HG03066 (cell line): ENCODE measurements at regions not wholly inside any gene's neighbourhood (a gene's known extent, or its start where the extent isn't known, plus 50 kb on each side); places are given as distances from the start of the nearest gene placed in this dataset.
"Not testable (repeated sequence)": the region's sequence is repeated elsewhere in the genome, so short reads cannot be mapped to it uniquely, and the experiment has no call there.

Source experiments
- ATAC-seq: cut with Tn5 transposase; IDR thresholded peaks from one replicate; pipeline ENCODE4 v1.9.1; 2021; ENCODE audit warnings: low read depth; ENCODE audit not compliant: unreplicated experiment

DNA sequence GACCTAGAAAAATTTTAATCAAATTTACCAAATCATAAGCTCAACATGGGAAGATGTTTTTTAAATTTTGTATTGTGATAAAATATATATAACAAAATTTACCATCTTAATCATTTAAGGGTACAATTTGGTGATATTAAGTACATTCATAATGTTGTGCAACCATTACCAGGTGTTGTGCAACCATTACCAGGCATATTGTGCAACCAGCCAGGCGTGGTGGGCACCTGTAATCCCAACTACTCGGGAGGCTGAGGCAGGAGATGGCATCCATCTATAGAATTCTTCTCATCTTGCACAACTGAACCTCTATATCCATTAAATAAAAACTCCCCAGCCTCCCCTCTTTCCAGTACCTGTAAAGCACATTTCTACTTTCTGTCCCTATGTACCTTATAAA lies 124.5 kb upstream of the SLC13A1 start:
- ATAC-seq = no peak

DNA sequence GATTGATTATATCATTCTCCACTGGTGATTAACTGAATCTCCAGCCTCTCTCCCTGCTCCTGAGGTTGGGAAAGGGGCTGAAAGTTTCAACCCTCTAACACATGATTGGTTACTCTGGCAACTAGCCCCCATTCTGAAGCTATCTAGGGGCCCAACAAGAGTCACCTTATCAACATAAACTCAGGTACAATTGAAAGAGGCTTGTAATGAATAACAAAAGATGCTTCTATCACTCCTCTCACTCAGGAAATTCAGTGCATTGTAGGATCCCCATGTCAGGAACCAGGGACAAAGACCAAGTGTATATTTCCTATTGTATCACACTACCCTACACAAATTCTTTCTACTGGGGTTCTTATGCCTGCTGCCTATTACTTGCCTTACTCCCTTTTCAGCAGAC lies 123.9 kb upstream of the SLC13A1 start:
- ATAC-seq = no peak

DNA sequence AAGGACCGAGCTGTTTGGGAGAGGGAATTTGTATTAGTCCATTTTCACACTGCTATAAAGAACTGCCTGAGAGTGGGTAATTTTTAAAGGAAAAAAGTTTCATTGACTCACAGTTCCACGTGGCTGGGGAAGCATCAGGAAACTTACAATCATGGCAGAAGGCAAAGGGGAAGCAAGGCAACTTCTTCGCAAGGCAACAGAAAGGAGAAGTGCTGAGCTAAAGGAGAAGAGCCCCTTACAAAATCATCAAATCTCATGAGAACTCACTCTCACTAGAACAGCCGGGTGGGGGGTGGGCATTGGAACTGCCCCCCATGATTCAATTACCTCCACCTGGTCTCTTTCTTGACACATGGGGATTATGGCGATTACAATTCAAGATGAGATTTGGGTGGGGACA lies 121.8 kb upstream of the SLC13A1 start:
- not testable (repeated sequence) for ATAC-seq

DNA sequence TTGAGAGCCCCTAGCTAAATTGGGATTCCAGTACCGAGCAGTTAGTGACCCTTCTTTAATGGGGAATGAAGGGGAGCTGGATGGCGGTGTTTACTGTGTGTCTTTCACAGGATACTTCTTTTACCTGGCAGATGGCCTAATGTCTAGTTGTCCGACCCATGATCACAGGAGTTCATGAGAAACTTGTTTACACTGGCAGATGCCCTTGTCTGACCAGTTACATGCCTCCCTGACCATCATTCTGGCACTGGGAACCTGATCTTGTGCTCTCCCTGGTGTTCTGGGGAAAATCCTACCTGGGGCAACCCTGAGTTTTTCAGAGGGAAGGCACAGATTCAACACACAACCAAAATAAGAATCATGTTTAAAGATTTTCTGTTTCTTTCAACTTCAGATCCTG lies 120.1 kb upstream of the SLC13A1 start:
- ATAC-seq = no peak

DNA sequence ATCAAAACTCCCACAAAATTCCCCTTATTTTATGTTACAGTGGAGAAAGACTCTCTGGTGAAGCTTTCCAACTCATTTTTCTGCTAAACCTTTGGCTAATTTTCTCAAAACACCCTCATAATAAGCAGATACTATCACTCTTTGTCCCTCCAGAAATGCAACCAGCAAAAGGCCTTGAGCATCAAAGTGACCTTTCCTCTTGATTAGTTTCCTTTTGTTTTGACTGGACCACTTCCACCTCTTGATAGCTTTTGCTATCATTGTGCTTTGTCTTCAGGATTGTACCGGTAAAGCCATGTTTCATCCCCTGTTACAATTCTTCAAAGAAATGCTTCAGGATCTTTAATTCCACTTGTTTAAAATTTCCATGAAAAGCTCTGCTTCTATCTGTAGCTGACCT lies 115.1 kb upstream of the SLC13A1 start:
- no peak for ATAC-seq

DNA sequence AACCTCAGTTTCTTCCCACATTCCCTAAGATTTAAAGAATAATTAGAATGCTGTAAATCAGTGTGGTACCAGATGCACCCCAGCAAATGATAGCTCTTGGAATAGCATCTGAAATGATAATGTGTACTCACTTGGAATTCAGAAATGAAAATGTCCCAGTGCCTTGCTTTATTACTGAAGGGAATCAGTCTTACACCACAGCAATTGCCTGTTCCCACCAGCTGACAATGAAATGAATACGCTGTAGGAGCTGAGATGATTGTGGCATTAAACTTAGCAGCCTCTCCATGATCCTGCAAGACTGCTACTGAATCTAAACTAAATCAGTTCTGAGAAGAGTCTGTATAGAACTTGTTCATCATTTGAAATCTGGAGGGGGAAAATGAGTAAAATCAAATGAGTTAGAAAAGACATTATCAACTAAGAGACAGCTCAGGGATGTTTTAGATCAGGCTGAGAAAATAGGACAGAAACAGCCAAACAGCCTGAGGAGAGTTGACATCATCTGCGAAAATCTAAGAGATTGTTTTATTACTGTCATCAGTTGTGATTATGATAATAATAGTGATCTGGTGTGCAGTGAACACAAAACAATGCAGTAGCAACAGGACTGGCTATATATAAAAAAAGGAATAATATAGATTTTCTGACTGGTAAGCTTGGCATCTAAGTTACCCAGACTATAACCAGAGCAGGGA lies 108.6 kb upstream of the SLC13A1 start:
- no peak for ATAC-seq

DNA sequence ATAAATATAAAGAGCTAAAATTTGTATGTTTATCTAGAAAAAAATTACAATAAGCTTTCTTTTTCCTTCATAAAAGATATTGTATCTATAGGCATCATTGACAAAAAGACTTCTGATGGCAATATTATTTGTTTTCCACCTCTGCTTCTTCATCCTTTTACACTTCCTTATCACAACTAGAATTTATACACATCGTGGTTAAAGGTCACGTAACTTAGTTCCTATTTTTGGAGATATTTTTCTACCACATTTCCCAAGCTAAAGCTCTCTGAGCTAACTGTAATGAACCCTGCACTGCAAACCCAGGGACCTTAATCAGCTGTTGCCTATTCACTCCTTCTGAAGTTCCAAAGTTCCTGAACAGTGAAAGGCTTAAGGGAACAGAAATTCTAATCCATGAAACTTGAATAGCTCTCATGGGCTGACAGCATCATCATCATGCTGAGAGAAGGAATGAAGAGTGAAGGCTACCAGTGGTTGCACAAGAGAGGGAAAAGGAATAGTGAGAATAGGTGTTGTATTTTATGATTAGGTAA lies 106.1 kb upstream of the SLC13A1 start:
- no peak for ATAC-seq

DNA sequence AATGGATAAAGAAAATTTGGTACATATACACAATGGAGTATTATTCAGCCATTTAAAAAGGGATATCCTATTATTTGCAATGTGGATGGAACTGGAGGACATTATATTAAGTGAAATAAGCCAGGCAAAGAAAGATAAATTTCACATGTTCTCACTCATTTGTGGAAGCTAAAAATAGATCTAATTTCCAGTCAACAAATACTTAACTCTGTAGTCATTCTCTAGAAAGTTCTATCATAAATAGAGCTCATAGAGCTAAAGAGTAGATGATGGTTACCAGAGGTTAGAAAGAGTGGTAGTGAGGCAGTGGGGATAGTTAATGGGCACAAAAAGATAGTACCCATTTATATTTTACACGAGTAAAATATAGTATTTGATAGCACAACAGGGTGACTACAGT lies 104.2 kb upstream of the SLC13A1 start:
- no peak for ATAC-seq

DNA sequence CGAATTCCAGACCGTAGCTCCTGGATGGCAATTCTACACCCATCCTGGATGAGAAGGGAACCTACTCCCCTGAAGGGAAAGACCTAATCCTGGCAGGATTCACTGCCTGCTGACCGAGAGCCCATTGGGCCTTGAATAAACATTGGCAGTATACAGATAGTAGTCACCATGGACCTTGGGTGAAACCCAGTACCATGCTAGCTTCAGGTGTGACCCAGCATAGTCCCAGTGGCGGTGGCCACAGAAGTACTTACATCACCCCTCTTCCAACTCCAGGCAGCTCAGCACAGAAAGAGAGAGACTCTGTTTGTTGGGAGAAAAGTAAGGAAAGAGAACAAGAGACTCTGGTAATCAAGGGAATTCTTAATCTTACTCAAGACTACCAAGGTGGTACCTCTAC lies 97.2 kb upstream of the SLC13A1 start:
- no peak for ATAC-seq

DNA sequence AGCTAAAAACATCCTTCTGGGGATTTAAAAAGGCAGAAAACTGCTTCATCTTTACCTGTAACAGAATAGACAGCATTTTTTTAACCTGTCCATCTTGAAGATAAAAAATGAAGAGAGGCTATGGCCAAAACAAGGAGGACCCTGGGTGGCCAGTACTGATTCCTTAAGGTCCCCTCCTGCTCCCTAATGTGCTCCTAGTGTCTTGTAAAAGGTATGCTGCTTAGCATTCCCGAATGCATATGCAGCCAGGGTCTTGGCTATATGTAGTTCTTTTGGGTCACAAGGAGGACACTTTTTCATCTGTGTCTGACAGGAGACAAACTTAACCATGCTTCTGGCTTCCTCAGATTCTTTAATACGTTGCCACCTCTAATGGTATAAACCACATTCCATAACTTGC lies 93.9 kb upstream of the SLC13A1 start:
- ATAC-seq = no peak

DNA sequence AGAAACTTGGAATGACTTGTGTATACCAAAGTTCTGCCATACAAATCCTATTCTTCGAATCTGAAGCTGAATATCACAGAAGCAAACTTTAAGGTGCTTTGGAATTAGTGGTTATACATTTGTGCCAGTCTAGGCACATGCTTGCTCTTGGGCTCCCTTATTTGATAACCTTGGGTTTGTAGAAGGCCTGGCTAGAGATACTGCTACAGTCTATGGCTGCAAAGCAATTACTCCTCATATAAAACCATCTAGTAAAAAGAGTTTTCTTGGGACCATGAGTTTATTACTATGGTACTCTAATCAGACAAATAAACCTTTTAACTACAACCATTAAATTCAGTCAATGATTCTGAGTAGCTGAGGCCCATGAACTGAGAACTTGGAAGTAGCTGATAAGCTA lies 92.5 kb upstream of the SLC13A1 start:
- ATAC-seq = no peak

DNA sequence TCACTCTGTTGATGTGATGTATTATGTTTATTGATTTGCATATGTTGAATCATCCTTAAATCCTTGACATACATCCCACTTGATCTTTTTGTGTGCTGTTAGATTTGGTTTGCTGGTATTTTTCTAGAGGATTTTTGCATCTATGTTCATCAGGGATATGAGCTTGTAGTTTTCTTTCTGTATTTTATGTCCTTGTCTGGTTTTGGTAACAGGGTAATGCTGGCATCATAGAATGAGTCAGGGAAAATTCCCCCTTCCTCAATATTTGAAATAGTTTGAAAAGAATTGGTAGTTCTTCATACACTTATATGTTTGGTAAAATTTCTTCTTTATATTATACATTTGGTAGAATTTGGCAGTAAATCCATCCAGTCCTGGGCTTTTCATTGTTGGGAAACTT lies 89.4 kb upstream of the SLC13A1 start:
- ATAC-seq = no peak

DNA sequence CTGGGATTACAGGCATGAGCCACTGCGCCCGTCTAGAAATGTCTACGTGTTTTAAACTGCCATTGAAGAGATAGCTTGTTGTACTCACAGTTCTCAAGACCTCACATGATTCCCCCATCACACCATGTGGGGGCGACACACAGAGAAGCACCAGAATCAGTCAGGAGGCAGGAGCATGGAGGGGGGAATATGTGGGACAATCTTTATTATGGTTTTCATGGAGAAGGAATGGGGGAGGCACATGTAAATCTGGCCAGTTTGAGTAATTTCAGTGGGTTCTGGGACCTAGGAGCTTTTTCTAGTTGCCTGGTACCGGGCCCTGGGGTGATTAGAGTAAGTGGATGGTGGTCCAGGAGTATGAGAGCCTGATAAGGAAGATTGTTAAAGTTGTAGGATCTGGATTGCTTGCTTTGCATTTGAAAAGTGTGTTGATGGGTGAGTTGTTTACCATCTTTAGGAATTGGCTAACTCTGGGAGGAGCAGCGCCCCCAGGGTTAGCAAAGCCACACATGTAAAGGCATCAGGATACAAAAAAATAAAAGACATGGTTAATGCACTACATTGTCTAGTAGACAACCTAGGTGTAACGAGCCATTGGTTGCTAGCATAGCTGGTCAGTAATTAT lies 85.4 kb upstream of the SLC13A1 start:
- ATAC-seq = no peak

DNA sequence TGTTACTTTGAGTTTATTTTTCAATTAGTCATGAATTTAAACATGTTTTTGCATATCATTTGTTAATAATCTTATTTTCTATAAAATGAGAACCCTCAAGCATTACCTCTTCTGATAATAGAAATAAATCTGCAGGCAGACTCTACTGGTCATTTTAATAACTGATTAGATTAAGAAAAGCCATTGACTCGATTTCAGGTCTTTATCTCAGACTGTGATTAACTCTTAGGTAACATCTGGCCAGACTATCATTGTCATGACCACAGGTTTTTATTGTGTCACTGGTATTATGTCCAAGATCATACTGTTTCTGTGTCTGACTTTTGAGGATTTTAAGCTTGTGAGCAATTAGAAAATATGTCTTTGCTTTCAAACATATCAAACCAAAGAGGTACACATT lies 83.6 kb upstream of the SLC13A1 start:
- ATAC-seq = no peak

DNA sequence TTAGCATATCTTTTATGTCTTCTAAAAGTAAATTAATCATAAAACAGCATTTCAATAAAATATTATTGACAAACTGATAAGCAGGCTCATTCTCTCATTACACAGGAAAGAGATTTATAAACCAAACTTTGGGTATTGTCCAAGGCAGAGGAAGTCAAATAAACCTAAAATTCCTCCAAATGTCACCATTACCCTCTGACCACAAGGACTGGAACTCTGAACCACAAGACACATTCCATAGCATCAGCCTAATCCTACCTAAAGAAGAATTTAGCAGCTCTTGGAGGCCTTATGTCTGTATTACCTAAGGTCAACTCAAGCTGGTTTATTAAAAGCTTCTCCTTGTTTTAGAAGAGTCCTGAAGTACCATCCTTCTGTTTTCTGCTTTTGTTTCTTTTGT lies 82.4 kb upstream of the SLC13A1 start:
- no peak for ATAC-seq

DNA sequence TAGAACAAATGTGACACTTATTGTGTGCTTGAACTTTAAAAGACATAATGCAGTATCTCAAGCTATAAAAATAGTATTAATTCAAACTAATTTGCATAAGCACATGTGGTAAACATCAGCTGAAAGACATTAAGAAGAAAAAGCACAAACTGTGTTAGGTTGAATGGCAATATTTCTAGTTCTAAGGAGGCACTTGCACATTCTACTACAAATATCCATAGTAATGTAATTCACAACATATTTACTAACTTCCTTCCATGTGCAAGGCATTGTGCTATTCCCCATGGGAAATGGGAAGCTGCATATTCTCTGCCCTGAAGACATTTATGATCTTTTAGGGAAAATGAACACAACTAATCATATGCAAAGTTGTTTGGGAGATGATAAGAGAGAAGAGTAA lies 80.2 kb upstream of the SLC13A1 start:
- no peak for ATAC-seq

DNA sequence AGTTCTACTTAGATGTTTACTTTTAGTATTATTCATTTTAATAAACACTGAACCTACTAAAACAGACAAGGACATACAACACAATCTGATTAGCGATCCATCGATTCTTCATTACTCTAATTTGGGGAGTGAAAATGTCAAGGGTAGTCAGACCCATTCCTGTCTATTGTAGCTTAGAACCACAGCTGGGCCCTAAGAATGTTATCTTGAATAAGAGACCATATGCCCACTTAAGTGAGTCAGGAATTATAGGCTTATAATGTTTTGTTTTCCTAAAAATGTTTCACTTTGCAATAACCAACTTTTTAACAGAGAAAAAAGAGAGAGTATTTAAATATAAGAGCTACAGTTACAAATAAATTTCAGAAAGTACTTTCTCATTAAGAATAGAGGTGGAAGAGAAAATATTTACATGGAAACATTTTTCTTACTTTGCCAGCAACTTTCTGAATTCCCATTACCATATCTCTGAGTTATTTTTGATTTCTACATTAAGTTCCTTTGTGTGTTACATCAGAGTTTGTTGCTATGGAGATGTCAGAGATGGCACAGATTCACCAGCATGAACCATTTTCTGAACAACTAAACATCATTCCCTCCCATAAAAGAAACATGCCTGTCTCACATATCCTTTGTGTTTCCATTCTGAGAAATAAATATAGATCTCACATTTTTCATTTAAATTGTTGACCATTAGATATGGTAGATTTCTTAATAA lies 75.4 kb upstream of the SLC13A1 start:
- ATAC-seq = no peak

DNA sequence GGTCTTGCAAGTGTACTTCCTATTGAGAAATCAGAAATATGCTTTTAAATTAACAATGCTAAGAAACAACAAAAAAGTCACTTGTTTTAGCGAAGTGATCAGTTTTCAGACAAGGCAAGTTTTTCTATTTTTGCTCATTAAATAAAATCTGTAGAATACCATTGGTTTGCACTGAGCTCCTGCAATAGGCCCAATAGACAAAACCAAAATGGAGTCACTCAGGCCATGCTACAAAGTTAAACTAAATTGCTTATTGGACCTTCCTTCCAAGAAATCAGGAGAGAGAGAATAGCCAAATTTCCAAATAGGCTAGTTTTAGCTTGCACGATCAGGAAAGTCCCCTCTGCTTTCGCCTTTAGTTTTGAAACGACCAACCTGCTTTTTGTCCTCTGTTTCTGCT lies 73.4 kb upstream of the SLC13A1 start:
- ATAC-seq = no peak

DNA sequence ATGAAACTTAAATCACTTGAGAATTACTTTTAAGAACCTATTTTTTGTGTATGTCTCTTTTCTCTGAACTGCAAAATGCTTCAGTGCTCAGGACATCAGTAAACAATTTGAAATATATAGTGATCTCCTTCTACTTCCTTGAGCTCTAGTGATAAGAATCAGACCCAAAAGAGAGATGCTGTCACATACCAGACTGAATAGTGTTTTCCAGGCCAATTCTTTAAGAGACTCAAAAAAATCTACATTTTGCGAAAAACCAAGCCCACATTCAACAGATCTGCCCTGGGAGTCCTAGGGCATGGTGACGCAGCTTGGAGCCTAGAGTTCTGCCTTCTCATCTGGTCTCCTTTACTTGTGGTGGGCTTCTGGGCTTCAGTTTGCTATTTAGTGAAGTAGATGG lies 72.1 kb upstream of the SLC13A1 start:
- ATAC-seq = no peak

DNA sequence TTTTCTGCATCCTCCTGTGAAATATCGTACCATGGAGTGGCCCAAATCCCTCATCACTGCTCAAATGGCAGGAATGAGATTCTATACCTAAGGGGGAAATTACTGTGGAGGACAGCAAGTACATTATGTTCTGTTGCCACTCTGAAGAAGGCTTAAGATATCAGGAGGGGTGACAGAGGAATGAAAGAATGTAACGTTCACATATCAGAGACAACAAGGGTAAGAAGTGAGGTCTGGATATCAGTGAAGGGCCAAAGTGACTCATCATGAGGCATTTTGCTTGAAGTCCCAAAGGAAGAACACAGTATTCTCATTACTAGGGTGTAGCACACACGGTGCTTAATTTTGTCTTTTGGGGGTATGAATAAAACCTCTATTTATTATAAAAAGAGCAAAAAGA lies 71.5 kb upstream of the SLC13A1 start:
- ATAC-seq = no peak

DNA sequence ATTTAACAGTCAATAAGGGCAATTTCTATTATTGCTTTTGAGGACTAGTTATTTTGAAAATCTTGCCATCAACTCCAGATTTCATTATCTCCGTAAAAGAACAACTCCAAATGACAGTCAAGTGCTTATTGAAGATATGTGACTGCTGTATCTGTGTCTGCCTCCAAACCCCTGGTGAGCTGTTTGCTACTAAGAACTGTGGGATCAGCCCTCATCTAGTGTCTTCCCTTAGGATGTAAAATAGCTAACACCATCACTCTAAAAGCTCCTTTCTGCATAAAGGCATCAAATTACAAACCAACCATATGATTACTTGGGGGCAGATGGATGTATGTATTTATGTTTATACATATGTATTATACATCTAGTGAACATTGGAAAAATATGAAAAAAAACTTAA lies 70.8 kb upstream of the SLC13A1 start:
- ATAC-seq = no peak

DNA sequence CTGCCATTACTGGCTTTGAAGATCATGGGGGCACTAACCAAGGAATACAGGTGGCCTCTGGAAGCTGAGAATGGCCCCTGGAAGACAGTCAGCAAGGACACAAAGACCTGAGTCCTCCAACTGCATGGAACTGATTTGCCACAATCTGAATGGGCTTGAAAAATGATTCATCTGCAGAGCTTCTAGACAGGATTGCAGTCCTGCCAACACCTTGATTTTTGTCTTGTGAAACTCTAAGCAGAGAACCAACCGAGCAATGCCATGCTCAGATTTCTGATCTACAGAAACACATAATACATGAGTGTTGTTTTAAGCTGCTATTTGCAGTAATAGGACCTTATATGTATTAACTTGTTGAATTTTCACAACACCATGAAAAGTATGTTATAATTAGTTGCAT lies 66.1 kb upstream of the SLC13A1 start:
- ATAC-seq = no peak
